UCSD-AML1 (cell line): ENCODE measurements at regions not wholly inside any gene's neighbourhood (a gene's known extent, or its start where the extent isn't known, plus 50 kb on each side); places are given as distances from the start of the nearest gene placed in this dataset.

Experiments used
- DNase-seq: peaks from one replicate; lab custom pipeline; 2025; ENCODE audit not compliant: unreplicated experiment; lab: John Stamatoyannopoulos, UW

DNA sequence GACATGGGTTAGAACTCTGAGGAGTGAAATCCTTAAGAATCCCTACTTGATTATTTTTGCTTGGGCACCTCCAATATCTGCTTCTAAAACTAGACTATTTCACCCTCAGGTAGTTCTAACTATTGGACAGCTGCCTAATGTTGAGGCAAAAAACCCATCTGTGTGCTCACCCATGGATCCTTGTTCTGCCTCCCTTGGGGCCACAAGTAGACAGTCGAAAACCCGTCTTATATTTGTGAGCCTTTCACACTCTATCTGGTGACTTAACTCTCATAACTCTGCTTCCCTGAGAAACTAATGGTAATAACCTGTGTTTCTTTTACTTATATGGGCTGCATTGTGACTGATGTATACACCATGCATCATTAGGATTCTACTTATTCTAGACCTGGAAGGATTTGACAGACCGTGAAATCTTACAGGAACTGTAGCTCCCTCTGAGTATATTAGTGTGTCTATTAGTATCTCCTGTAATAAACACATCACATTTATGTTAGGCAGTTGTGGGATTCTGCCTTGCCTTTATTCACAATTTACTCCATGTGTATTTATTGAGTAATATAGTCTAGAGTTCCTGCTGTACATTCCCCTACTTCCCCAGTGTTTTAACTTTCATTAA lies 94.6 kb upstream of the SGCD start:
- no peak for DNase-seq

- no peak for DNase-seq
These were observed 89.6 kb upstream of the SGCD start for GRCh38 chr5:156237361-156237760.

- no peak for DNase-seq
These were observed 87.2 kb upstream of the SGCD start for GRCh38 chr5:156239800-156240199.

DNA sequence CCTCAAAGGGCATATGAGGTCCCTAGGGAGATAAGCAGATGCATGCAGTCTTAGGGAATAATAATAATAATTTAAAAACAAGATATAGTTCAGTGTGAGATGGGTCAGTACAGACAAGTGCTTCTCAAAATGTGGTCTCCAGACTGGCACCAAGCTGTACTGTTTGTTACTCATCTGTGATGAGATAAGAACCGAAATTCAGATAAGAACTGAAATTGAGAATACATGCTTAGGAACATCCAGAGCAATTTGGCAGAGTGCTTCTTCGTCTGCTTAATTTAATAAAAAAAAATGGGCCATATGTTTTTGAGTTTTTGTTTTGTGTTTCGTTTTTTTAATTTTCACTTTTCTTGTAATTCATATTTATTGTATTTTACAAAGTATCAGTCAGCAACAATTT lies 86.5 kb upstream of the SGCD start:
- DNase-seq, result no peak

GRCh38 chr5:156241266-156241665 lies 85.7 kb upstream of the SGCD start:
- DNase-seq, result no peak

DNA sequence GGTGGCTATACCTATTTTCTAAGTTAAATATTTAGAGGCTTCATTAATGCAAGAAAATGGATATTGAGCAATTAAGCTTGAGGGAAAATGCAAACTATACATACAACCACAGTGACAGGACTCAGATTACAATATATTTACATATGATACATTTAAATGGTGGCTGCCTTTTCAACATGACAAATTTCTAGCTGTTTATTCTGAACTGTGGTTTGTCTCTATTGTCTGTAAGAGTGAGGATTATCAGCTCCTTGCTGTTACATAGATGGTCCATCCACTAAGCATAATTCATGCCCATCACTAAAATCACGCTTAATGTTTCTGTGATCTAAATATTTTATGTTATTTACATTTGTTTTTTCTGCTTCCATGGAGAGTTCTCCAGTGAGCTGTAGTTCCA lies 81.1 kb upstream of the SGCD start:
- no peak for DNase-seq

DNA sequence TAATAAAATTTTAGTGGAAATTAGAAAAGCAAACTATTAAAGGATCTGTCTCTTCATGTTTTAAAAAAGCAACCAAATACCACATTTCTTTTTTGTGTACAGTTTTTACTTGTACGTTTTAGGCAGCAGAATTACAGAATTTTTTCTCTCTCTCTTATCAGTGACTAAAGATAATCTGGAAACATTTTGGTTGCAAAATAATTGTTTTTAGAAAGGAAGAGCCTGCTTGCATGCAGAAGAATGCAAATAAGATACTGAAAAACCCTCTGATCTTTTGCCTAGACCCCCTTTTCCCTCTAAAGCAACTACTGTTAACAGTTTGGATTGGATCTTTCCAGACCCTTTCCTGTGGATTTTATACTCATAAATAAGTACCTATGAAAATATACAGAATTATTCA lies 75.9 kb upstream of the SGCD start:
- no peak for DNase-seq

- DNase-seq, result no peak
These were observed 73.8 kb upstream of the SGCD start for GRCh38 chr5:156253130-156253529.

- no peak for DNase-seq
These were observed 72.8 kb upstream of the SGCD start for GRCh38 chr5:156254196-156254595.

GRCh38 chr5:156256642-156257041 lies 70.3 kb upstream of the SGCD start:
- DNase-seq, result no peak

DNA sequence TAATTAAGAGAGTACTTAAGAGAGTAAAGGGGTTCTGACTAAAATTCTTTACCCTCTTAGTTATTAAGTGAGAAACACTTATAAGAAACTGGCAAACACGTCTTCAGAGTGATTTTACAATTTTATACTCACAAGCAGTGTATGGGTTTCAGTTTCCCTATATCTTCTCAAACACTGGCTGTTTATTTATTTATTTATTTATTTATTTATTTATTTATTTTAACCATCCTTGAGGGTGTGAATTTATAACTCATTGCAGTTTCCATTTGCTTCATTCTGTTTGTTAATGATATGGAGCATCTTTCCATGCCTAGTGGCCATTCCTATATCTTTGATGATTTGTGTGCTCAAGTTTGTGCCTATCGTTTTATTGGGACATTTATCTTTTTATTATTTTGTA lies 68.0 kb upstream of the SGCD start:
- DNase-seq, result no peak

DNA sequence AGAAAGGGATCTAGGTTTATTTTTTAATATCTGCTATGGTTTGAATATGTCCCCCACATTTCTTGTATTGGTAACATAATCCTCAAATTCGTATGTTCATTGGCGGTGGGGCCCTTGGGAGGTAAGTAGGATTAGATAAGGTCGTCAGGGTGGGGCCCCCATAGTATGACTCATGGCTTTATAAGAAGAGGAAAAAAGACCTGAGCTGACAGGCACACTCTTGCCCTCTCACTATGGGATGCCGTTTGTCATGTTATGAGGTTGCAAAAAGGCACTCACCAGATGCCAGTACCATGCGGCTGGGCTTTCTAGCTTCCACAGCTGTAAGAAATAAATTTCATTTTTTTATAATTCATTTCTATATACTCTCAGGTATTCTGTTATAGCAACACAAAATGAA lies 67.3 kb upstream of the SGCD start:
- DNase-seq, result no peak

GRCh38 chr5:156261275-156261939 lies 65.6 kb upstream of the SGCD start:
- DNase-seq, result no peak

DNA sequence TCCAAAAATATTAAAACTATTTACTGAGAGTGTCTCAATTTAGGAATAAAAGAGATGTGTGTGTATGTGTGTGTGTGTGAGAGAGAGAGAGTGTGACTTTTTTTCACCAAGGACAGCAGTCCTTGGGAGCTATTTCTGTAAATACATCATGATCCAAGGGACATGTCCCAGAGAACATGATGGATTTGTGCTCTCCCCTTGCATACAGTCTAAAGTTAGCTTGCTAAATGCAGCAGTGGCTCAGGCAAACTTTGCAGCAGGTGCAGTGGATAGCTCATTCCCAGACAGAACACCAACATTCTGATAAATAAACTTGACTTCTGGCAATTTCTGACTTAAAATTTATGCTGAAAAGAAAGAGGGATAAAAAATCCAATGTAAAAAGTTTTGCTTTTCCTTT lies 55.4 kb upstream of the SGCD start:
- no peak for DNase-seq

- DNase-seq, result no peak
These were observed 54.8 kb upstream of the SGCD start for GRCh38 chr5:156272139-156272538.

GRCh38 chr5:156273325-156273724 lies 53.6 kb upstream of the SGCD start:
- no peak for DNase-seq

DNA sequence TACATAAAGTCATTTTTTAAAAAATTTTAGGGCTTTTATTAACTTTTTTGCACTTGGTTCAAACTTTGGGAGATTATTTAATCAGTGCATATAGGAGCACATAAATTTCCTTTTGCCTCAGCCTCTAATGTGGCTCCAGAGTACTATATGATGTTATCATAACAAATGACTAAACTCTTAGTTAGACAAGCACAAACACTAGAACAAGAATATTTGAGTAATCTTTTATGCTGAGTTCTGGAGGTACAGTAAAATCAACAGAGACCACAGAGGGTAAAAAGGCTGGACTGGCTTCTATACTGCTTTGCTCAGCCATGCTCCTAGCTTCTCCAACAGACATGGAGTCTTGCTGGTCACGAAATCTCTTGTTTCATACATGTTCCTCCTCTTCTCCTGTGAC lies 52.5 kb upstream of the SGCD start:
- DNase-seq, result no peak
